Fibroblast of upper back skin (primary cell): ENCODE measurements at regions not wholly inside any gene's neighbourhood (a gene's known extent, or its start where the extent isn't known, plus 50 kb on each side); places are given as distances from the start of the nearest gene placed in this dataset.

Source experiments
- DNase-seq: peaks from one replicate; pipeline ENCODE4 v3.0.0-alpha.2; 2013

GRCh38 chr6:142683714-142684141, 261.2 kb downstream of the HIVEP2 start:
- peak; percentile 8 for DNase-seq

GRCh38 chr6:142684371-142684770, 260.6 kb downstream of the HIVEP2 start:
- no peak for DNase-seq

DNA sequence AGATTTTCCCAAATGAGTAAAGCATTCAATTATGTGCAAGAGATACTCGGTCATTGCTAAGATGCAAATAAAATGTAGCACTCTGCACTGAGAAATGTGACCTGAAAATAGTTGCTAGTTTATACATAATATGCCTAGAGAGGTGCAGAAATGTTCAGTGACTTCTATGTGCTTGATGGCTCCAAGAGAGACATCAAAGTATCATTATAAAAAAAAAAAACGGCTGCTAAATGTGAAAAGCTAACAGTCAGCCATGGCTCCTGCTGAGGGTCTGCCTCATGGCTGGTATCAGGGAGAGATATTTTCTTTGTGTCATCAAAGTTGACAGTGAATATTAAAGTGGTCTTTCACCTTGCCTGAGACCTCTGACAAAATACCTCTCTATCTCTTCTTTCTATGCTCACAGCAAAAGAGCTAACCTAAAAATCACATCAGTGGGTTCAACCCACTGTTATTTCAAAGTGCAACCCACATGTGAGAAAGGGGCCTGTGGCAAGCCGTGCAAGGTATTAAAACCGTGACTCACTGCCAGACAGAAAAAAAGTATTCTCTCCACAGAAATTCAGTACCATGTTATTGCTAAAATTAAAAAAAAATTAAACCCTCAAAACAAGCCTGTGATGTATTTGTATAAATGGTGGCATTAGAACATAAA, 259.0 kb downstream of the HIVEP2 start:
- peak; percentile 16 for DNase-seq

DNA sequence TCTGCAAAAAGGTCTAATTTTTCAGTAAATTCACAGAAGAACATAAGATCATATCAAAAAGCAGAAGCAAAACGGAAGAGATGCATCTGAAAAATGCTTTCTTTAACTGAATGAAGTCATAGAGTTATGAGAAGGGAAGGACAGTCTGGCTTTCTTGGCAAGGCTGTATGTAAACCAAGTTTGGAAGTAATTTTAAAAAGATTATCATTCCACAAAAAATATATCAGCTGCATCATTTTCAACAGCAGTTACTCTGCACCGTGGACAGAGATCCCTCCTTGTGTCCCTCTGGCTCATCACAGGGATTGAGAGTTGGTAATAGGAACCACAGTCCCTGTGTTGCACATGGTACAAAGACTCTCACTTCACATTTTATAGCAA, 258.5 kb downstream of the HIVEP2 start:
- DNase-seq: peak; percentile 14

GRCh38 chr6:142692942-142693341, 252.0 kb downstream of the HIVEP2 start:
- DNase-seq: peak; percentile 97

- peak; percentile 74 for DNase-seq
These were observed 251.5 kb downstream of the HIVEP2 start for GRCh38 chr6:142693441-142693840.

GRCh38 chr6:142694054-142694453, 250.9 kb downstream of the HIVEP2 start:
- DNase-seq: peak; percentile 80

- DNase-seq: no peak
These were observed 250.0 kb downstream of the HIVEP2 start for GRCh38 chr6:142695016-142695415.

DNA sequence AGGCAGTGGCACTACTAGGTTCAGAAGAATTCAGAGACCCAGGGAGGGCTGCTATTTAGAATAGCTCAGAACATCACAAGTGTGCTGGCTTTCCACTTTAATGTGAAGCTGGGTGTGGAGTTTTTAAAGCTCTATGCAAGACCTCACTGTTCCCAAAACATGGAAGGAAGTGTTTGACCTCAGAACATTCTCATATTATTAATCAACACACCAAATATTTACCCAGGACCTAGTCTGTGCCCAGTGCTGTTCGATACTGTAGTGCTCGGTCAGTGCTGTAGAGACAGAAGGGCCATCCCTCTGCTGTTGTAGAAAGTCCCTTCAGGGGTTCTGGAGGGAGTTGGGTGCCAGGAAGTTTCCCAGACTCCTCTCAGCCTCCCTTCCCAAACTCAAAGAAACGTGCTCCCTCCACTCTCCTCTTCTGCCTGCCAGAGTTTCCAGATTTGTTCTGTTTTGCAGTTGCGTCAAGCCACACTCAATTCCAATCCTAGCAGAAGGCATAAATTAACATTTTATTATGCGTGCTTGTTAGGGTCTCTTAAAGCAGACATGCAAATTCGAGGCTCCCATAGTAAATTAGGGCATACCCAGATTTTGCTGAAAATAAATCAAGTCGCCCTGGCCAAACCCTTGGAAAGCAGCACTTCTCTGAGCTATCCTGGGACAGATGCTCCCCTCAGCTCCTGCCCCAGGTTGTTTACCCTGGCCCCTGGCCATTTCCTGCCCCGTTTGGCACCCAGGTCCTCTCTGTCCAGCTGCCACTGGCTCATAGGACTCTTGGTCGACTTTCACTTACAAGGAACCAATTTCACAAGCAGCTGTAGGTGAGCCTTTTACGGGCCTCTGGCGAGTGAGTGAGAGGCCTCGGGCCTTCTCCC, 248.6 kb downstream of the HIVEP2 start:
- DNase-seq: no peak

GRCh38 chr6:142697001-142697335, 248.0 kb downstream of the HIVEP2 start:
- no peak for DNase-seq

DNA sequence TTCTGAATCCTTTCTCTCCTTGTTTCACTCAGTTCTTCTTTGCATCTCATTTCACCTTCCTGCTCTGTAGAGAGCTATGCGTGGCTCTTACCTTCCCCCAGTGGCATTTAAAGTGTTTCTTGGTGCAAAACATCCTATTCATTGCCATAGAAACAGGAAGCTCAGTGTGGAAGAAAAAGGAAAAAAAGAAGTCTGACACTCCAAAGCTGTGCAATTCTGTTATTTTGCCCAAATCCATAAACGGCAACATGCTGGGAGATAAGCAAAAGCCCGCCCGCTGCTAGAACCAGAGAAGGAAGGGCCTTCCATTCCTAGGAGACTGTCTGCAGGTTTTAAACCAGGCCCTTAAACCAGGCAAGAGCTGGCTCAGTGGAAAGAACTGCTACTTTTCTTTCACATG, 247.1 kb downstream of the HIVEP2 start:
- no peak for DNase-seq

DNA sequence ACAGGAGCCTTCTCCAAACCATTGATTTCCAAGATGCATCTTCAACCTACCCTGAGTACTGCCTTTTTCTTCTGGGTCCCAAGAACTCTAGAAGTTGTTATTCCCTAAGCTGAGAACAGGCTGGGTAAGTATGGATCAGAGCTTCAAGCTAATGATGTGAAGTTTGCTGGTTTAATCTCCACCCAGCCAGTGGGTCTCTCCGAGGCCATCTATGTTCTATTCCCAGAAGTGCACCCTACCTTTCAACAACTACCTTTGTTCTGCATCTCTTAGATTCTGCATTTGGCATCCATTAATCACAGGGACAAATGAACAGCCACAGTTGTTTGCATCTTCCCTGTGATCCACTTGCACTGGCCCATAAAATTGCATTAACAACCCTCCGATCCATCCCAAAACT, 246.2 kb downstream of the HIVEP2 start:
- no peak for DNase-seq

- no peak for DNase-seq
These were observed 245.6 kb downstream of the HIVEP2 start for GRCh38 chr6:142699391-142699790.

- no peak for DNase-seq
These were observed 244.9 kb downstream of the HIVEP2 start for GRCh38 chr6:142700032-142700431.

- no peak for DNase-seq
These were observed 244.2 kb downstream of the HIVEP2 start for GRCh38 chr6:142700671-142701312.
